Limb (tissue), 2 donors: ENCODE measurements at regions not wholly inside any gene's neighbourhood (a gene's known extent, or its start where the extent isn't known, plus 50 kb on each side); places are given as distances from the start of the nearest gene placed in this dataset.

ENCODE experiments used
- DNase-seq, 2 donors: peaks; one replicate each; pipeline ENCODE4 v3.0.0-alpha.2; 2016; ENCODE audit errors: extremely low spot score in 2 of 2

- DNase-seq, result peak in 1 of 2 donors; percentile 70
Measured at GRCh38 chr18:5600378-5601071, 56.7 kb upstream of the EPB41L3 start.

- no peak for DNase-seq
Measured at GRCh38 chr18:5596585-5596984, 52.8 kb upstream of the EPB41L3 start.
